Inferior parietal cortex (tissue), 1 donor: ENCODE measurements at regions not wholly inside any gene's neighbourhood (a gene's known extent, or its start where the extent isn't known, plus 50 kb on each side); places are given as distances from the start of the nearest gene placed in this dataset.
A peak's percentile ranks its signal among the peaks of the same experiment; 100 is the strongest.

ENCODE experiments used
- DNase-seq: peaks from one replicate; pipeline ENCODE4 v3.0.0-alpha.2; 2016; ENCODE audit errors: extremely low spot score

DNA sequence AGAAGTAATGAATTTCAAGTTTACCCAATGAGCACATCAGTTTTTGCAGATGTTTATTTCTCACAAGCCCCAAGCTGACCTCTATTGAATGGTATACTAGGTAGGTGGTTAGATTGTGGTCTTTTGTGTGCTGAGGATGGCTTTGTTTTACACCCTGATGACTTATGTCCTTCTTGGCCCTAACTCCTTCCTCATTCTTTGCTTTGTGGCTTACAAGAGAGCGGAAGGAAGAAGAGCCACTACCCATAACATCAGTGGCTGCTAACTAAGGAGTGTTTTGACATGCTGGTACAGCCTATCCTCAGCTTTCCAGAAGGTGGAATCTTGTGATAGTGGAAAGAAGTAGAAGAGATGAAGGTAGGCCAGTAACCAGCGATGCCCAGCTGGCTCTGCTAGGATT, 85.7 kb upstream of the NTRK2 start:
- no peak for DNase-seq

DNA sequence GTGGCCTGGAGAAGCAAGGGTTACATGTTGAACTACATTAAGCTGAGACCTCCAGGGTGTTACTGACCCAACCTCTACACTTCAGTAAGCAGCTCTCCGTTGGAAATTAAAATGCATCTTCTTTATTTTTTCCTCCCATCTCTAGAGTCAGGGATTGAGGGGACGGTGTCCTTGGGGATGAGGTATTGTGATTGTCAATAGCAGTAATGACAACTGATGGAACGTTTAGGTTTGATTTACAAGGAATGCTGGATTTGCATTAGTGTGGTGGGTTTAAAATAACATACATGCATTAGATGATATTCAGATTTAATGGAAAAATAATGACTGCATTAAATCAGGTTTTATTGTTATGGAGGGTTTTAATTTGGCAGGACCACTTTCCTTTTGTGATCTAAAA, 82.9 kb upstream of the NTRK2 start:
- no peak for DNase-seq

DNA sequence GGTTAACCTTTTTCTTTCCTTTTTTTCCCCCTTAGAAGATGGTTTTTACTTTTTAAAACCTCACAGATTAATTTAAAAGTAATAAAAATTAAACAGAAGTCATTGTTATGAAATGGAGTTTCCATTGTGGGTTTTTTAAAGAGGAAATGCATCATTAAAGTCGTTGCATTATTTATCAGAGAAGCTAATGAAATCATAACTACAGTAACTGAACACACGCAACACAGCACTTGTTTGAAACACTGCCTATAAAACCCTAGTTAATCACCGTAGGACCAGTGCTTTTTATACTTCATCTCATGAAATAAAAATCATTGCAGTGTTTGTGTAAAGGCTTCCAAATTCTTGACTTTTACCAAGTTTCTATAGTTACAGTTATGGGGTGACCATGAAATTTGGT, 82.4 kb upstream of the NTRK2 start:
- no peak for DNase-seq

DNA sequence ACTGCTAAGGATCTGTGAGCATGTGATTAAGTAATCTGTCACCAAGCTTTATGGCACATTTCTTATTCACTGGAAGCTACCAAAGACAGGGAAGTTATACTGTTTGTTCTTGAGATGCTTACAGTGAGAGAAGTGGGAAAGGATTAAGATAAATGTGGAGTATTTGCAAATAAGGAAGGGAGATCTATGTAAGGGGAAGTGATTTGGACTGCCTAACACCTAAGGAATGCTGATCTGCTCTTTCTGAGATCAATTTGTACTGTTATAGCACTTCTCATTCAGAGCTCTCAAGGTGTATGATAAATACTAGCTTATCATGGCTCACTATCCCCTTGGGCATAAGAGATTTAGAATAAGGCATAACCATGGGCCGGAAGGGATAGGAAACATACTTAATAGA, 80.0 kb upstream of the NTRK2 start:
- no peak for DNase-seq

- no peak for DNase-seq
These were observed 78.8 kb upstream of the NTRK2 start for GRCh38 chr9:84590706-84591105.

- DNase-seq: no peak
These were observed 76.6 kb upstream of the NTRK2 start for GRCh38 chr9:84592918-84593317.

GRCh38 chr9:84593352-84593751, 76.2 kb upstream of the NTRK2 start:
- DNase-seq: no peak

GRCh38 chr9:84597131-84597530, 72.4 kb upstream of the NTRK2 start:
- DNase-seq: peak; percentile 5

- no peak for DNase-seq
These were observed 70.5 kb upstream of the NTRK2 start for GRCh38 chr9:84598921-84599636.

- DNase-seq: no peak
These were observed 68.8 kb upstream of the NTRK2 start for GRCh38 chr9:84600739-84601138.

DNA sequence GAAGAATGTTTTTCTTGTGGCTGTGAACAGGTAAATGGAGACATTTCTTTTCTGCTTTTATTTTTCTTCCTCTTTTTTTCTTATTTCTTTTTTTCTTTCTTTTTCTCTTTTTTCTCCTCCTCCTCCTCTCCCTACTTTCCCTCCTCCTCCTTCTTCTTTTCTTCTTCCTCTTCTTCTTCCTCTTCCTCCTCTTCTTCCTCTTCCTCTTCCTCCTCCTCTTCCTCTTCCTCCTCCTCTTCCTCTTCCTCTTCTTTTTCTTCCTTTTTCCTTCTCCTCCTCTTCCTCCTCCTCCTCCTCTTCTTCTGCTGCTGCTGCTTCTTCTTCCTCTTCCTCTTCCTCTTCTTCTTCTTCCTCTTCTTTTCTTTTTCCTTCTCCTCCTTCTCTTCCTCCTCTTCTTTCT, 65.3 kb upstream of the NTRK2 start:
- no peak for DNase-seq

DNA sequence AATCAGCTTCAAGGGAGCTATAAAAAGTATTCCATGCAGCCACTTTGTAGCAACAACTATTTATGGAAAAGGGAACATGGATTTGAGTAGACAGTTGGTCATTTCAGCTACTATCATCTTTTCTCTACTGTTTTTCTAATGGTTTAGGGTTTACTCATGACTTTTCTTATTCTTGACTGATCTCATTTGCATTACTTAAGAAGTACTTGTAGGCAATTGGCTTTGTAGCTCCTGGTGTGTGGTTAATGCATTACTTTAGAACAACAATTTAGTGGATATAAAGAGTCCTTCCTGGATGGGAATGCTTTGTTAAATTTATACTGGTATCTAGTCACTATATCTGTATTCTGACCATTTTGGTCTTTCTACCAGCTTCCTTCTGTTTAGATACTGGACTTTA, 59.8 kb upstream of the NTRK2 start:
- no peak for DNase-seq

GRCh38 chr9:84613431-84613830, 56.1 kb upstream of the NTRK2 start:
- no peak for DNase-seq

- DNase-seq: no peak
These were observed 54.0 kb upstream of the NTRK2 start for GRCh38 chr9:84615544-84615943.

- no peak for DNase-seq
These were observed 52.0 kb upstream of the NTRK2 start for GRCh38 chr9:84617411-84618029.
